ENCODE measurements at regions not wholly inside any gene's neighbourhood (a gene's known extent, or its start where the extent isn't known, plus 50 kb on each side); places are given as distances from the start of the nearest gene placed in this dataset.

- no peak for TF ChIP-seq ZNF670 (tag by site-specific recombination; IDR thresholded peaks at IDR 0.05; ENCODE audit: low read depth)
- no peak for TF ChIP-seq ZNF513 (tag by site-specific recombination; IDR thresholded peaks at IDR 0.05)
- TF ChIP-seq, protein P1, sequence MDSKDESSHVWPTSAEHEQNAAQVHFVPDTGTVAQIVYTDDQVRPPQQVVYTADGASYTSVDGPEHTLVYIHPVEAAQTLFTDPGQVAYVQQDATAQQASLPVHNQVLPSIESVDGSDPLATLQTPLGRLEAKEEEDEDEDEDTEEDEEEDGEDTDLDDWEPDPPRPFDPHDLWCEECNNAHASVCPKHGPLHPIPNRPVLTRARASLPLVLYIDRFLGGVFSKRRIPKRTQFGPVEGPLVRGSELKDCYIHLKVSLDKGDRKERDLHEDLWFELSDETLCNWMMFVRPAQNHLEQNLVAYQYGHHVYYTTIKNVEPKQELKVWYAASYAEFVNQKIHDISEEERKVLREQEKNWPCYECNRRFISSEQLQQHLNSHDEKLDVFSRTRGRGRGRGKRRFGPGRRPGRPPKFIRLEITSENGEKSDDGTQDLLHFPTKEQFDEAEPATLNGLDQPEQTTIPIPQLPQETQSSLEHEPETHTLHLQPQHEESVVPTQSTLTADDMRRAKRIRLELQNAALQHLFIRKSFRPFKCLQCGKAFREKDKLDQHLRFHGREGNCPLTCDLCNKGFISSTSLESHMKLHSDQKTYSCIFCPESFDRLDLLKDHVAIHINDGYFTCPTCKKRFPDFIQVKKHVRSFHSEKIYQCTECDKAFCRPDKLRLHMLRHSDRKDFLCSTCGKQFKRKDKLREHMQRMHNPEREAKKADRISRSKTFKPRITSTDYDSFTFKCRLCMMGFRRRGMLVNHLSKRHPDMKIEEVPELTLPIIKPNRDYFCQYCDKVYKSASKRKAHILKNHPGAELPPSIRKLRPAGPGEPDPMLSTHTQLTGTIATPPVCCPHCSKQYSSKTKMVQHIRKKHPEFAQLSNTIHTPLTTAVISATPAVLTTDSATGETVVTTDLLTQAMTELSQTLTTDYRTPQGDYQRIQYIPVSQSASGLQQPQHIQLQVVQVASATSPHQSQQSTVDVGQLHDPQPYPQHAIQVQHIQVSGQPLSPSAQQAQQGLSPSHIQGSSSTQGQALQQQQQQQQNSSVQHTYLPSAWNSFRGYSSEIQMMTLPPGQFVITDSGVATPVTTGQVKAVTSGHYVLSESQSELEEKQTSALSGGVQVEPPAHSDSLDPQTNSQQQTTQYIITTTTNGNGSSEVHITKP (tag by site-specific recombination; IDR thresholded peaks at IDR 0.05): no peak
- TF ChIP-seq, protein P2, sequence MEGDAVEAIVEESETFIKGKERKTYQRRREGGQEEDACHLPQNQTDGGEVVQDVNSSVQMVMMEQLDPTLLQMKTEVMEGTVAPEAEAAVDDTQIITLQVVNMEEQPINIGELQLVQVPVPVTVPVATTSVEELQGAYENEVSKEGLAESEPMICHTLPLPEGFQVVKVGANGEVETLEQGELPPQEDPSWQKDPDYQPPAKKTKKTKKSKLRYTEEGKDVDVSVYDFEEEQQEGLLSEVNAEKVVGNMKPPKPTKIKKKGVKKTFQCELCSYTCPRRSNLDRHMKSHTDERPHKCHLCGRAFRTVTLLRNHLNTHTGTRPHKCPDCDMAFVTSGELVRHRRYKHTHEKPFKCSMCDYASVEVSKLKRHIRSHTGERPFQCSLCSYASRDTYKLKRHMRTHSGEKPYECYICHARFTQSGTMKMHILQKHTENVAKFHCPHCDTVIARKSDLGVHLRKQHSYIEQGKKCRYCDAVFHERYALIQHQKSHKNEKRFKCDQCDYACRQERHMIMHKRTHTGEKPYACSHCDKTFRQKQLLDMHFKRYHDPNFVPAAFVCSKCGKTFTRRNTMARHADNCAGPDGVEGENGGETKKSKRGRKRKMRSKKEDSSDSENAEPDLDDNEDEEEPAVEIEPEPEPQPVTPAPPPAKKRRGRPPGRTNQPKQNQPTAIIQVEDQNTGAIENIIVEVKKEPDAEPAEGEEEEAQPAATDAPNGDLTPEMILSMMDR (tag by site-specific recombination; IDR thresholded peaks at IDR 0.05): no peak
Measured at GRCh38 chr20:60281295-60281694, 323.1 kb downstream of the CDH26 start.

Data from HEK293 (cell line).